HepG2 (cell line): ENCODE measurements at regions not wholly inside any gene's neighbourhood (a gene's known extent, or its start where the extent isn't known, plus 50 kb on each side); places are given as distances from the start of the nearest gene placed in this dataset.

Experiments used
- ATAC-seq: fragments of 200-7000 bp; cut with Tn5 transposase; 3 replicates; pipeline ENCODE4 v1.9.1; 2020; ENCODE audit warnings: mild to moderate bottlenecking, moderate library complexity
- BruUV-seq: library from RNA; stranded (reverse); fragments of 400-500 nt; replicated peaks from 2 replicates; lab custom pipeline; 2021; lab: Mats Ljungman, UMichigan
- CTCF ChIA-PET: fragments of 300-600 bp; formaldehyde crosslinking; extraction: SDS; loops from one replicate; lab custom pipeline; 2021; ENCODE audit warnings: low total read pairs, inconsistent platforms, low intra/inter-chr PET ratio; lab: Yijun Ruan, JAX
- POLR2A ChIA-PET: fragments of 350-600 bp; sonication (Branson Sonifier 250); formaldehyde crosslinking; loops from one replicate; lab custom pipeline; 2020; ENCODE audit warnings: antibody characterized with exemption, inconsistent platforms; lab: Yijun Ruan, JAX
- DNase-seq: peaks from one replicate; pipeline ENCODE4 v3.0.0-alpha.2; 2015; ENCODE audit warnings: low spot score
- FAIRE-seq: peaks from 3 replicates; lab custom pipeline; 2011; peaks lifted over from hg19 to GRCh38; lab: Jason Lieb, UNC
- H2AFZ ChIP-seq: one replicate; pipeline ENCODE4 v1.6.1; 2011; ENCODE audit warnings: low read length, inconsistent platforms
- H3K27ac ChIP-seq: fragments of 300-600 bp; 3 replicates; pipeline ENCODE4 v1.8.0; 2011; ENCODE audit warnings: mixed run types, mild to moderate bottlenecking, mixed read lengths, low read length, inconsistent platforms; ENCODE audit not compliant: insufficient read depth; ENCODE audit errors: extremely low read length
- H3K27me3 ChIP-seq, 2 experiments: fragments of 200-600 bp in 1 of 2; 2 replicates in 1 of 2; 3 replicates in 1 of 2; pipeline versions ENCODE4 v1.6.0 to v1.8.0; 2011; ENCODE audit warnings: low read length in 2 of 2, mild to moderate bottlenecking in 2 of 2, moderate library complexity in 2 of 2, inconsistent platforms in 1 of 2; ENCODE audit not compliant: insufficient read depth in 2 of 2, control insufficient read depth in 1 of 2
- H3K36me3 ChIP-seq, 2 experiments: fragments of 200-600 bp in 1 of 2; replicated peaks in 1 of 2; 2 replicates in 1 of 2; 3 replicates in 1 of 2; pipeline versions ENCODE4 v1.5.1 to v1.8.0; 2011; ENCODE audit warnings: low read length in 2 of 2, inconsistent platforms in 1 of 2; ENCODE audit not compliant: insufficient read depth in 2 of 2, control insufficient read depth in 1 of 2
- H3K4me1 ChIP-seq: 2 replicates; pipeline ENCODE4 v1.5.1; 2012; ENCODE audit warnings: low read length, inconsistent platforms; ENCODE audit not compliant: insufficient read depth
- H3K4me2 ChIP-seq: 2 replicates; pipeline ENCODE4 v1.6.0; 2011; ENCODE audit warnings: low read depth, low read length, inconsistent platforms
- H3K4me3 ChIP-seq, 3 experiments: fragments of 200-600 bp in 1 of 3; sonication (generic), shearing (Covaris generic) in 1 of 3; replicated peaks in 1 of 3; 2 replicates each; pipeline ENCODE4 v1.5.1; 2011 to 2016; ENCODE audit warnings: low read length in 3 of 3, inconsistent platforms in 2 of 3, low read depth in 2 of 3, mild to moderate bottlenecking in 2 of 3, control low read depth in 1 of 3, mixed read lengths in 1 of 3; ENCODE audit not compliant: insufficient read depth in 1 of 3
- H3K79me2 ChIP-seq: one replicate; pipeline ENCODE4 v1.6.1; 2011; ENCODE audit warnings: low read length, inconsistent platforms; ENCODE audit not compliant: insufficient read depth
- H3K9ac ChIP-seq: 2 replicates; pipeline ENCODE4 v1.6.0; 2011; ENCODE audit warnings: mild to moderate bottlenecking, low read depth, low read length, inconsistent platforms; ENCODE audit not compliant: insufficient read depth
- H3K9me3 ChIP-seq: 2 replicates; pipeline ENCODE4 v1.5.1; 2012; ENCODE audit warnings: mild to moderate bottlenecking, low read length
- H4K20me1 ChIP-seq: 2 replicates; pipeline ENCODE4 v1.6.0; 2011; ENCODE audit warnings: inconsistent platforms, mild to moderate bottlenecking, low read length, moderate library complexity; ENCODE audit not compliant: insufficient read depth
- AGO2 ChIP-seq: fragments of 200-400 bp; formaldehyde crosslinking; optimal IDR thresholded peaks from 2 replicates; pipeline ENCODE3; 2017; ENCODE audit warnings: mild to moderate bottlenecking, low read depth, low read length, moderate library complexity
- AHR ChIP-seq: IDR thresholded peaks from 2 replicates; pipeline ENCODE4 v1.6.1; 2018; ENCODE audit warnings: missing genetic modification reagents, missing compliant biosample characterization
- ATM ChIP-seq: fragments of 450-650 bp; IDR thresholded peaks from 2 replicates; pipeline ENCODE4 v1.7.1; 2017; ENCODE audit warnings: mild to moderate bottlenecking, borderline replicate concordance
- EZH2 ChIP-seq: conservative IDR thresholded peaks from 2 replicates; pipeline ENCODE4 v1.6.1; 2012; ENCODE audit warnings: mild to moderate bottlenecking, low read depth, low read length, moderate library complexity
- FOXK2 ChIP-seq: fragments of 450-650 bp; IDR thresholded peaks from 2 replicates; pipeline ENCODE4 v1.6.1; 2016
- GPBP1L1 ChIP-seq: sonication (generic); formaldehyde crosslinking; IDR thresholded peaks from 2 replicates; pipeline ENCODE4 v1.5.0; 2020; ENCODE audit warnings: mild to moderate bottlenecking, missing genetic modification reagents
- GTF3A ChIP-seq: sonication (generic); formaldehyde crosslinking; conservative IDR thresholded peaks from 2 replicates; pipeline ENCODE4 v1.4.0; 2020; ENCODE audit warnings: mild to moderate bottlenecking, missing genetic modification reagents
- HES4 ChIP-seq: sonication (generic); formaldehyde crosslinking; IDR thresholded peaks from 2 replicates; pipeline ENCODE4 v1.9.0; 2021; ENCODE audit warnings: mild to moderate bottlenecking, missing genetic modification reagents, borderline replicate concordance
- HMGA1 ChIP-seq: sonication (generic); formaldehyde crosslinking; conservative IDR thresholded peaks from 2 replicates; pipeline ENCODE4 v1.4.0; 2020; ENCODE audit warnings: missing genetic modification reagents
- MBNL3 ChIP-seq: fragments of 250-450 bp; sonication (Bioruptor Pico); conservative IDR thresholded peaks from 2 replicates; pipeline ENCODE4 v1.8.0; 2022; ENCODE audit warnings: mild to moderate bottlenecking, inconsistent platforms
- MYPOP ChIP-seq: sonication (generic); formaldehyde crosslinking; IDR thresholded peaks from 2 replicates; pipeline ENCODE4 v1.8.1; 2023; ENCODE audit warnings: mild to moderate bottlenecking, moderate library complexity, missing genetic modification reagents
- SPEN ChIP-seq: sonication (generic); formaldehyde crosslinking; IDR thresholded peaks from 2 replicates; pipeline ENCODE4 v1.5.1; 2020; ENCODE audit warnings: low read depth, mild to moderate bottlenecking, missing genetic modification reagents
- ZC3H13 ChIP-seq: sonication (generic); formaldehyde crosslinking; IDR thresholded peaks from 2 replicates; pipeline ENCODE4 v1.8.1; 2023; ENCODE audit warnings: mild to moderate bottlenecking, missing genetic modification reagents, moderate library complexity
- ZNF343 ChIP-seq: sonication (generic); formaldehyde crosslinking; IDR thresholded peaks from 2 replicates; pipeline ENCODE4 v1.4.0; 2020; ENCODE audit warnings: mild to moderate bottlenecking, missing genetic modification reagents
- in situ Hi-C: cut with HindIII; loops from 2 replicates; pipeline ENCODE4 v1.10.0; 2017; ENCODE audit warnings: low pct_unique_long_range_greater_than_20kb; ENCODE audit not compliant: extremely low pct_ligation_motif_present
- intact Hi-C: fragments of 100-400 bp; cut with micrococcal nuclease; formaldehyde crosslinking; loops from one replicate; pipeline ENCODE4 v1.10.0; 2022; ENCODE audit not compliant: unreplicated experiment
- TF ChIP-seq, protein P1 (sequence below): sonication (generic); formaldehyde crosslinking; IDR thresholded peaks from 2 replicates; pipeline ENCODE4 v1.9.0; 2021; ENCODE audit warnings: missing genetic modification reagents, mild to moderate bottlenecking, borderline replicate concordance

DNA sequence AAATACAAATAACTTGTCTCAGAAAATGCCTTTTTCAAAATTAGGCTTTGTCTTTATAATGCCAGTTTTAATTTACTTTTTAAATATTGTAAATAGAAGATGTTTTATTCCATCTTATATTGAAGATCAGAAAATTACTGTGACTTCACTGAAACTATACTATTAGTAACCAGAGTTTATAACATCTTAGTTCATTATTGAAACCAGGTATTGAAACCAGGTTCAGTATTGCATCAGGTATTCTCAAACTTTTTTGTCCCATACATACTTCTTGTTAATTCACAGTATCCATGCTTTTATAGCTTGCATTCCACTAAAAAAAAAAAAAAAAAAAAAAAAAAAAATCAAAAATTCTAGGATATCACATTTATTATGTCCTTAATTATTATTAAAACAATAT, 227.5 kb downstream of the GXYLT1 start:
- BruUV-seq: no TSS peak

More for the DNA sequence above, 227.5 kb downstream of the GXYLT1 start:
- Histone ChIP-seq H3K79me2 (no peaks in the 10 kb centered on the region), H3K36me3 (no peaks in the 10 kb centered on the region), H3K9ac (no peak overlapping the region), H3K4me3 (no peak overlapping the region), H3K4me2 (no peak overlapping the region), H3K9me3 (no peaks in the 10 kb centered on the region), H3K4me1 (no peaks in the 10 kb centered on the region), H3K27ac (no peak overlapping the region), H3K27me3 (no peaks in the 10 kb centered on the region), H4K20me1 (no peaks in the 10 kb centered on the region), H2AFZ (no peak overlapping the region)
- intact Hi-C loops: no loop called here
- no peak for ATAC-seq
- CTCF ChIA-PET: no interaction called here
- in situ Hi-C loops: no loop called here
- POLR2A ChIA-PET: no interaction called here
- no peak for FAIRE-seq
- TF ChIP-seq ZNF343 (CRISPR knock-in tag) (no peak), EZH2 (no peak), GPBP1L1 (CRISPR knock-in tag) (no peak), FOXK2 (no peak), HMGA1 (CRISPR knock-in tag) (no peak), ZC3H13 (CRISPR knock-in tag) (no peak), ATM (no peak), GTF3A (CRISPR knock-in tag) (no peak), MYPOP (CRISPR knock-in tag) (no peak), AHR (CRISPR knock-in tag) (no peak), HES4 (CRISPR knock-in tag) (no peak), SPEN (CRISPR knock-in tag) (no peak), AGO2 (no peak), MBNL3 (no peak)
- TF ChIP-seq, protein P1, sequence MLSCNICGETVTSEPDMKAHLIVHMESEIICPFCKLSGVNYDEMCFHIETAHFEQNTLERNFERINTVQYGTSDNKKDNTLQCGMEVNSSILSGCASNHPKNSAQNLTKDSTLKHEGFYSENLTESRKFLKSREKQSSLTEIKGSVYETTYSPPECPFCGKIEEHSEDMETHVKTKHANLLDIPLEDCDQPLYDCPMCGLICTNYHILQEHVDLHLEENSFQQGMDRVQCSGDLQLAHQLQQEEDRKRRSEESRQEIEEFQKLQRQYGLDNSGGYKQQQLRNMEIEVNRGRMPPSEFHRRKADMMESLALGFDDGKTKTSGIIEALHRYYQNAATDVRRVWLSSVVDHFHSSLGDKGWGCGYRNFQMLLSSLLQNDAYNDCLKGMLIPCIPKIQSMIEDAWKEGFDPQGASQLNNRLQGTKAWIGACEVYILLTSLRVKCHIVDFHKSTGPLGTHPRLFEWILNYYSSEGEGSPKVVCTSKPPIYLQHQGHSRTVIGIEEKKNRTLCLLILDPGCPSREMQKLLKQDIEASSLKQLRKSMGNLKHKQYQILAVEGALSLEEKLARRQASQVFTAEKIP (CRISPR knock-in tag): no peak
- DNase-seq: no peak
